Esophagus (tissue), 2 donors: ENCODE measurements at regions not wholly inside any gene's neighbourhood (a gene's known extent, or its start where the extent isn't known, plus 50 kb on each side); places are given as distances from the start of the nearest gene placed in this dataset.

Experiments used
- H3K27ac ChIP-seq, 2 donors: one replicate each; pipeline ENCODE4 v1.5.1; 2013; ENCODE audit warnings: low read depth in 2 of 2, mild to moderate bottlenecking in 2 of 2, inconsistent platforms in 1 of 2, low read length in 1 of 2, moderate library complexity in 1 of 2
- H3K27me3 ChIP-seq, 2 donors: one replicate each; pipeline ENCODE4 v1.6.1; 2013; ENCODE audit warnings: low read length in 2 of 2, control low read depth in 1 of 2, mild to moderate bottlenecking in 1 of 2; ENCODE audit not compliant: insufficient read depth in 2 of 2, control insufficient read depth in 1 of 2
- H3K36me3 ChIP-seq, 2 donors: one replicate each; pipeline ENCODE4 v1.6.1; 2013; ENCODE audit warnings: low read length in 1 of 2; ENCODE audit not compliant: control insufficient read depth in 2 of 2, insufficient read depth in 2 of 2
- H3K4me1 ChIP-seq, 2 donors: one replicate each; pipeline ENCODE4 v1.6.1; 2013; ENCODE audit warnings: low read length in 1 of 2; ENCODE audit not compliant: control insufficient read depth in 2 of 2, insufficient read depth in 2 of 2
- H3K4me3 ChIP-seq, 2 donors: one replicate each; pipeline ENCODE4 v1.5.1; 2013; ENCODE audit warnings: low read length in 2 of 2, mild to moderate bottlenecking in 2 of 2, low read depth in 1 of 2, moderate library complexity in 1 of 2
- H3K9me3 ChIP-seq, 2 donors: one replicate each; pipeline ENCODE4 v1.6.1; 2013; ENCODE audit warnings: mild to moderate bottlenecking in 2 of 2, low read depth in 1 of 2, low read length in 1 of 2, moderate library complexity in 1 of 2; ENCODE audit not compliant: control insufficient read depth in 2 of 2, insufficient read depth in 1 of 2
- WGBS, 2 donors: extraction: QIAGEN DNeasy Blood & Tissue Kit; methylation state at CpG; one replicate each; pipeline ENCODE4 v1.1.7; 2013; 5-methylcytosine and 5-hydroxymethylcytosine counted together
- donor health status: healthy with polysubstance abuse.
- donor health status: Bipolar disorder and iron deficiency.

- Histone ChIP-seq H3K4me1 (no peaks in the 10 kb centered on the region), H3K4me3 (no peak overlapping the region), H3K27ac (no peak overlapping the region), H3K36me3 (no peaks in the 10 kb centered on the region), H3K9me3 (no peaks in the 10 kb centered on the region), H3K27me3 (no peaks in the 10 kb centered on the region)
- WGBS, 2 donors, result 53 to 56% methylated on average over 3 of the region's 3 CpGs
Measured at GRCh38 chr21:26412885-26413284, 160.2 kb downstream of the CYYR1 start.

GRCh38 chr21:26409735-26410134 lies 163.4 kb downstream of the CYYR1 start:
- H3K27ac ChIP-seq, result no peak overlapping the region
- H3K4me3 ChIP-seq, result no peak overlapping the region
- WGBS, 2 donors, result 27 to 44% methylated on average over 4 of the region's 4 CpGs
- no peaks in the 10 kb centered on the region for H3K9me3 ChIP-seq
- peaks cover 0 to 3% of the 10 kb centered on the region in 2 donors for H3K4me1 ChIP-seq
- no peaks in the 10 kb centered on the region for H3K27me3 ChIP-seq
- H3K36me3 ChIP-seq, result no peaks in the 10 kb centered on the region

DNA sequence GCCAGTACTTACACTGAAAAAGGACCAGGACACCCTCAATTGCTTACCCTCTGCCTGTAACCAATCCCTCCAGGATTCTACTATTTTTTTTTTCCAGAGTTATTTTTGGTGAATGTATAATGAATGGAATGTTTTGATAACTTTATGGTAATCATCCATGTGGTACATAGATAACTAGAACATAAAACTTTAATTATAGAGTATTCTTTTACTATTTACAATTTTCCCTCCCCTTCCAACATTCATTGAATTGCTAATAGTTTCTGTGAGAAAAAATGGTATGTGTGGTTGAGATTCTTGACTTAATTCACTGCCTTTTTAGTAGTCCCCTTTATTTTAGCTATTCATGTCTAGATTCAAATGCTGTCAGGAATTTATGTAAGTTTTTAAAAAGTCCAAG lies 164.6 kb downstream of the CYYR1 start:
- peaks cover 0 to 3% of the 10 kb centered on the region in 2 donors for H3K4me1 ChIP-seq
- no peaks in the 10 kb centered on the region for H3K36me3 ChIP-seq
- no peak overlapping the region for H3K27ac ChIP-seq
- H3K27me3 ChIP-seq, result peaks cover 0 to 3% of the 10 kb centered on the region in 2 donors
- H3K9me3 ChIP-seq, result no peaks in the 10 kb centered on the region
- H3K4me3 ChIP-seq, result no peak overlapping the region

- Histone ChIP-seq H3K27ac (no peak overlapping the region), H3K4me3 (no peak overlapping the region)
Measured at GRCh38 chr21:26406526-26406925, 166.6 kb downstream of the CYYR1 start.

GRCh38 chr21:26405735-26406361 lies 167.2 kb downstream of the CYYR1 start:
- WGBS, 2 donors, result 36 to 56% methylated on average over 9 of the region's 9 CpGs
- Histone ChIP-seq H3K9me3 (no peaks in the 10 kb centered on the region), H3K27ac (peak overlapping the region in 1 of 2 donors; percentile 28), H3K36me3 (no peaks in the 10 kb centered on the region), H3K4me1 (peaks cover 0 to 3% of the 10 kb centered on the region in 2 donors), H3K27me3 (peaks cover 0 to 3% of the 10 kb centered on the region in 2 donors), H3K4me3 (no peak overlapping the region)

More at GRCh38 chr21:26406526-26406925, 166.6 kb downstream of the CYYR1 start:
- Histone ChIP-seq H3K9me3 (no peaks in the 10 kb centered on the region), H3K4me1 (peaks cover 0 to 3% of the 10 kb centered on the region in 2 donors), H3K27me3 (peaks cover 0 to 3% of the 10 kb centered on the region in 2 donors), H3K36me3 (no peaks in the 10 kb centered on the region)
- 19 to 27% methylated on average over 1 of the region's 1 CpG for WGBS, 2 donors

DNA sequence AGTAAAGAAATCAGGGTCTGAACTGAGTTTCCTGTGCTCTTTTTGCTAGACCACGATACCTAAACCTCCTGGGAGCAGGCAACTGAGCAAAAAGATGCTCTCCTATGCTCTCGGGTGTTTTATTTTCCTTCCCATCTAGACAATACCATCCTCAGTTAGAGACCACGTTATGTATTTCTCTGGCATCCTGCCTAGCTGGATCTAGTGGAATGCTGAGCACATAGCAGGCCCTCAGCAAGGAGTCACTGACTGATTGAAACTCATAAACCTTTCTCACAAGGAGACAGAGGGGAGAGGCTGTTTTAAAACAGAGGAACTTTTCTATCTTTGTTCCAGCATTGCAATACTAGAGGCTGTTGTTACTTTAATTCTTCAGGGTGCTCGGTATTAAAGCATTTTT lies 168.0 kb downstream of the CYYR1 start:
- peaks cover 0 to 3% of the 10 kb centered on the region in 2 donors for H3K4me1 ChIP-seq
- H3K27ac ChIP-seq, result no peak overlapping the region
- no peaks in the 10 kb centered on the region for H3K9me3 ChIP-seq
- 58% methylated on average over 4 of the region's 4 CpGs for WGBS, 2 donors
- H3K27me3 ChIP-seq, result peaks cover 0 to 3% of the 10 kb centered on the region in 2 donors
- H3K36me3 ChIP-seq, result no peaks in the 10 kb centered on the region
- no peak overlapping the region for H3K4me3 ChIP-seq

- Histone ChIP-seq H3K4me1 (peaks cover 0 to 3% of the 10 kb centered on the region in 2 donors), H3K27me3 (peaks cover 0 to 3% of the 10 kb centered on the region in 2 donors), H3K27ac (no peak overlapping the region), H3K36me3 (no peaks in the 10 kb centered on the region), H3K4me3 (no peak overlapping the region), H3K9me3 (no peaks in the 10 kb centered on the region)
- 90 to 92% methylated on average over 7 of the region's 7 CpGs for WGBS, 2 donors
Measured at GRCh38 chr21:26404288-26404687, 168.8 kb downstream of the CYYR1 start.

DNA sequence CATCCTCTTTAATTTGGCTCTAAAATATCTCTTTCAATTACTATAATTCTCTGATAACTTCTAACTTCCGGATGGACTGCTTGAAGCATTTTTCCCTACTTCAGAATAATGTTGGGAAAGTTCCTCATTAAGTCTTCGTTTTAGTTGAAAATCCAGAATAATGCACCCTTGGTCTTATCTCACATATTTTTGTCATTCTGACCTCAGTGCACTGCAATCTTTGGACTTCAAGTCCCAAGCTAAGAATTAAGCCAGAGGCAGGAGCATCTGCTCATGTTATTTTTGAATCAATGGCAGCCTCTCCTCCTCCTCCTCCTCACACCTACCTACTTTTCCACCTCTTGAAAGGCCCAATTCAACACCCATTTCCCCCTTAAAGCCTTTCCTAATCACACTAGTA lies 169.8 kb downstream of the CYYR1 start:
- no peak overlapping the region for H3K27ac ChIP-seq
- H3K36me3 ChIP-seq, result no peaks in the 10 kb centered on the region
- H3K4me1 ChIP-seq, result peaks cover 0 to 3% of the 10 kb centered on the region in 2 donors
- H3K4me3 ChIP-seq, result no peak overlapping the region
- WGBS, 2 donors, result 84 to 87% methylated on average over 2 of the region's 2 CpGs
- H3K9me3 ChIP-seq, result no peaks in the 10 kb centered on the region
- H3K27me3 ChIP-seq, result peaks cover 0 to 3% of the 10 kb centered on the region in 2 donors

DNA sequence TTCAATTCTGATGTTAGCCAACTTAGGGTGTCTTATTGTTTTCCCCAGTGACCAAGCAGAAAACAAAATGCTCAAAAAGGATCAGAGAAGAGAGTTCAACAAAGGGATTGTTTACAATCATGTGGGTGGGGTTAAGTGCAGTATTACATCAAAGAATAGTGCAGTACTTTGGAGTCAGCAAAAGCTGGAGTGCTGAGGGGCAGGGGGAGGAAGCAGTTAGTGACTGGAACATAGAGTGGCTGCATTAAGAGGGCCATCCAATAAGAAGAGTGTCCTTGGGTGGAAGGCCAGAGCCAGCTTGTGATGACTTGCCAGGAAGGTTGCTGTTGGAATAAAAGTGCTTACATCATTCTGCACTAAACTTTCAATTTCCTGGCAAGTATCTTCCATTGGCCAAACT lies 175.5 kb downstream of the CYYR1 start:
- Histone ChIP-seq H3K36me3 (no peaks in the 10 kb centered on the region), H3K4me3 (no peak overlapping the region), H3K9me3 (no peaks in the 10 kb centered on the region), H3K4me1 (no peaks in the 10 kb centered on the region), H3K27ac (no peak overlapping the region), H3K27me3 (no peaks in the 10 kb centered on the region)

DNA sequence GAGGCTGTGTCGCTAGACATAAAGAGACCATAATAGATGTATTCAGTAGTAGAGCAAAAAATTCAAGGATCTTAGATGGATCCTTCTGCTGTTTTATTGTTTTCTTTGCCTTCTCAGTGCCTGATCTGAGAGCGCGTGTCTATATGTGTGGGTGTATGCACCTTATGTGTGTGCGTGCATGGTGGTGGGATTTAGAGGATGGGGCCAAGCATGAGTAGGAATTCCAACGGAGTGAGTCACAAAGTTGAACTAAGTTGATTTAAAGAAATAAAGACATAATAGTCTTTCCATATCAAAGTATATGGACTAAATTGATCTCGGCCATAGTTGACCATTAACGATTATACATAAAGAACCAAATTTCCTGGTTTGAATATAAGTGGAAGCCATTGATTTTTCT lies 178.7 kb downstream of the CYYR1 start:
- 92 to 94% methylated on average over 7 of the region's 7 CpGs for whole genome bisulfite sequencing, 2 donors
- Histone ChIP-seq H3K27me3 (no peaks in the 10 kb centered on the region), H3K27ac (no peak overlapping the region), H3K9me3 (no peaks in the 10 kb centered on the region), H3K36me3 (no peaks in the 10 kb centered on the region), H3K4me1 (no peaks in the 10 kb centered on the region), H3K4me3 (no peak overlapping the region)
